Calu3 (cell line): ENCODE measurements at regions not wholly inside any gene's neighbourhood (a gene's known extent, or its start where the extent isn't known, plus 50 kb on each side); places are given as distances from the start of the nearest gene placed in this dataset.
A peak's percentile ranks its signal among the peaks of the same experiment; 100 is the strongest.

Experiments used
- BruUV-seq: library from RNA; stranded (reverse); fragments of 400-500 nt; replicated peaks from 2 replicates; lab custom pipeline; 2021; lab: Mats Ljungman, UMichigan
- CTCF ChIA-PET: fragments of 300-600 bp; sonication (Branson Sonifier 250); formaldehyde crosslinking; loops from one replicate; lab custom pipeline; 2022; ENCODE audit warnings: antibody characterized with exemption; lab: Charles Lee
- DNase-seq: peaks from one replicate; pipeline ENCODE4 v3.0.0; 2022
- H3K27ac Mint-ChIP-seq: one replicate; pipeline ENCODE4 v1.8.0; 2022; ENCODE audit warnings: mixed read lengths; ENCODE audit not compliant: unreplicated experiment
- H3K27me3 Mint-ChIP-seq: one replicate; pipeline ENCODE4 v1.8.0; 2022; ENCODE audit warnings: mixed read lengths; ENCODE audit not compliant: unreplicated experiment
- H3K36me3 Mint-ChIP-seq: one replicate; pipeline ENCODE4 v1.8.0; 2022; ENCODE audit warnings: mild to moderate bottlenecking, moderate library complexity, mixed read lengths; ENCODE audit not compliant: insufficient read depth, unreplicated experiment
- H3K4me1 Mint-ChIP-seq: one replicate; pipeline ENCODE4 v1.8.0; 2022; ENCODE audit warnings: mild to moderate bottlenecking, low read depth, mixed read lengths; ENCODE audit not compliant: unreplicated experiment
- H3K4me3 Mint-ChIP-seq: one replicate; pipeline ENCODE4 v1.8.0; 2022; ENCODE audit warnings: mild to moderate bottlenecking, low read depth, moderate library complexity, mixed read lengths; ENCODE audit not compliant: unreplicated experiment
- H3K9me3 Mint-ChIP-seq: one replicate; pipeline ENCODE4 v1.8.0; 2022; ENCODE audit warnings: low read depth, mixed read lengths; ENCODE audit not compliant: unreplicated experiment
- CTCF ChIP-seq: fragments of 200-600 bp; IDR thresholded peaks from one replicate; pipeline ENCODE4 v1.8.0; 2022; ENCODE audit warnings: antibody characterized with exemption; ENCODE audit not compliant: unreplicated experiment
- intact Hi-C: fragments of 100-400 bp; cut with micrococcal nuclease; formaldehyde crosslinking; loops from one replicate; pipeline ENCODE4 v1.10.0; 2022; ENCODE audit not compliant: unreplicated experiment

- Mint-ChIP-seq H3K27me3 (peaks cover 19% of the 10 kb centered on the region), H3K9me3 (no peaks in the 10 kb centered on the region), H3K4me3 (no peak overlapping the region), H3K4me1 (peaks cover 16% of the 10 kb centered on the region), H3K36me3 (no peaks in the 10 kb centered on the region), H3K27ac (no peak overlapping the region)
- TF ChIP-seq CTCF = no peak
- no TSS peak for BruUV-seq
- CTCF ChIA-PET = interaction anchor here (0.6 to 1.0 kb wide), 2 partner anchors 10 to 1724 kb away, joined by 3 to 8 read pairs; no protein-coding TSS in a partner anchor
- DNase-seq = no peak
- intact Hi-C loops = loop anchor here (10.0 kb wide), 1 partner anchor 362 kb away; no protein-coding TSS in a partner anchor
These were observed 158.9 kb downstream of the VAPA start for GRCh38 chr18:10072671-10073175.

- H3K4me1 Mint-ChIP-seq = peaks cover 16% of the 10 kb centered on the region
- CTCF ChIA-PET = interaction anchor here (0.7 kb wide), 1 partner anchor 363 kb away, joined by 3 read pairs; no protein-coding TSS in a partner anchor
- H3K9me3 Mint-ChIP-seq = no peaks in the 10 kb centered on the region
- BruUV-seq = no TSS peak
- no peak for DNase-seq
- intact Hi-C loops = loop anchor here (10.0 kb wide), 1 partner anchor 361 kb away; no protein-coding TSS in a partner anchor
- H3K27me3 Mint-ChIP-seq = peaks cover 6% of the 10 kb centered on the region
- no peak overlapping the region for H3K4me3 Mint-ChIP-seq
- no peak overlapping the region for H3K27ac Mint-ChIP-seq
- H3K36me3 Mint-ChIP-seq = no peaks in the 10 kb centered on the region
- TF ChIP-seq CTCF = no peak
These were observed 160.3 kb downstream of the VAPA start for GRCh38 chr18:10074110-10074509.

- no peak for TF ChIP-seq CTCF
- Mint-ChIP-seq H3K4me1 (peaks cover 16% of the 10 kb centered on the region), H3K9me3 (no peaks in the 10 kb centered on the region), H3K4me3 (no peak overlapping the region), H3K27me3 (no peaks in the 10 kb centered on the region), H3K36me3 (no peaks in the 10 kb centered on the region), H3K27ac (no peak overlapping the region)
- DNase-seq = no peak
- no TSS peak for BruUV-seq
- intact Hi-C loops = loop anchor here (5.0 to 10.0 kb wide), 2 partner anchors 360 to 448 kb away; no protein-coding TSS in a partner anchor
- CTCF ChIA-PET = interaction anchor here (0.6 to 0.7 kb wide), 2 partner anchors 78 to 414 kb away, joined by 3 to 4 read pairs; no protein-coding TSS in a partner anchor
These were observed 160.9 kb downstream of the VAPA start for GRCh38 chr18:10074728-10075127.

- no peaks in the 10 kb centered on the region for H3K27me3 Mint-ChIP-seq
- H3K27ac Mint-ChIP-seq = peak overlapping the region; percentile 9
- CTCF ChIA-PET = interaction anchor here (0.8 to 1.3 kb wide), 3 partner anchors 66 to 273 kb away, joined by 3 to 5 read pairs (median 3); no protein-coding TSS in a partner anchor
- DNase-seq = peak; percentile 39
- no peaks in the 10 kb centered on the region for H3K9me3 Mint-ChIP-seq
- BruUV-seq = no TSS peak
- peaks cover 16% of the 10 kb centered on the region for H3K4me1 Mint-ChIP-seq
- no peaks in the 10 kb centered on the region for H3K36me3 Mint-ChIP-seq
- intact Hi-C loops = loop anchor here (5.0 to 10.0 kb wide), 2 partner anchors 358 to 446 kb away; no protein-coding TSS in a partner anchor
- TF ChIP-seq CTCF = no peak
- H3K4me3 Mint-ChIP-seq = no peak overlapping the region
These were observed 162.8 kb downstream of the VAPA start for GRCh38 chr18:10076502-10077030.
